NCI-H1105 treated with DMSO at 0.1 percent for 48 hours (cell line): ENCODE measurements at regions not wholly inside any gene's neighbourhood (a gene's known extent, or its start where the extent isn't known, plus 50 kb on each side); places are given as distances from the start of the nearest gene placed in this dataset.
A peak's percentile ranks its signal among the peaks of the same experiment; 100 is the strongest.

Source experiments
- DNase-seq: peaks from one replicate; lab custom pipeline; 2025; lab: John Stamatoyannopoulos, UW

GRCh38 chr12:92032101-92032500, 113.5 kb downstream of the BTG1 start:
- no peak for DNase-seq

GRCh38 chr12:92030618-92031017, 115.0 kb downstream of the BTG1 start:
- no peak for DNase-seq

GRCh38 chr12:92029902-92030586, 115.6 kb downstream of the BTG1 start:
- no peak for DNase-seq

- no peak for DNase-seq
Measured at GRCh38 chr12:92029136-92029535, 116.5 kb downstream of the BTG1 start.

- DNase-seq, result peak; percentile 53
Measured at GRCh38 chr12:92028441-92028709, 117.3 kb downstream of the BTG1 start.

- DNase-seq, result no peak
Measured at GRCh38 chr12:92027701-92028440, 117.8 kb downstream of the BTG1 start.

GRCh38 chr12:92027243-92027642, 118.4 kb downstream of the BTG1 start:
- no peak for DNase-seq

GRCh38 chr12:92025462-92026207, 120.0 kb downstream of the BTG1 start:
- DNase-seq, result no peak

- no peak for DNase-seq
Measured at GRCh38 chr12:92022093-92022492, 123.6 kb downstream of the BTG1 start.

- DNase-seq, result no peak
Measured at GRCh38 chr12:92021666-92022035, 124.0 kb downstream of the BTG1 start.

- DNase-seq, result no peak
Measured at GRCh38 chr12:92020983-92021665, 124.5 kb downstream of the BTG1 start.

GRCh38 chr12:92019491-92020277, 126.0 kb downstream of the BTG1 start:
- no peak for DNase-seq

- DNase-seq, result no peak
Measured at GRCh38 chr12:92012691-92013090, 133.0 kb downstream of the BTG1 start.

- DNase-seq, result no peak
Measured at GRCh38 chr12:92010853-92011701, 134.6 kb downstream of the BTG1 start.

GRCh38 chr12:92010368-92010767, 135.3 kb downstream of the BTG1 start:
- no peak for DNase-seq

- no peak for DNase-seq
Measured at GRCh38 chr12:92008345-92008744, 137.3 kb downstream of the BTG1 start.

GRCh38 chr12:92007787-92008186, 137.9 kb downstream of the BTG1 start:
- DNase-seq, result no peak

GRCh38 chr12:92003701-92004100, 141.9 kb downstream of the BTG1 start:
- DNase-seq, result no peak

- no peak for DNase-seq
Measured at GRCh38 chr12:92002673-92003382, 142.8 kb downstream of the BTG1 start.

GRCh38 chr12:92002195-92002649, 143.4 kb downstream of the BTG1 start:
- no peak for DNase-seq
